ENCODE measurements at regions not wholly inside any gene's neighbourhood (a gene's known extent, or its start where the extent isn't known, plus 50 kb on each side); places are given as distances from the start of the nearest gene placed in this dataset.
"Not testable (repeated sequence)": the region's sequence is repeated elsewhere in the genome, so short reads cannot be mapped to it uniquely, and the experiment has no call there.

GRCh38 chr5:126296121-126296520, 127.1 kb upstream of the GRAMD2B start:
- not testable (repeated sequence) for DNase-seq (ENCODE audit: low read depth in 2 of 2)

- DNase-seq (ENCODE audit: low read depth in 2 of 2), result no peak
These were observed 122.9 kb upstream of the GRAMD2B start for GRCh38 chr5:126300293-126300692.

GRCh38 chr5:126301056-126301455, 122.2 kb upstream of the GRAMD2B start:
- DNase-seq (ENCODE audit: low read depth in 2 of 2), result no peak

- DNase-seq (ENCODE audit: low read depth in 2 of 2), result no peak
These were observed 113.3 kb upstream of the GRAMD2B start for GRCh38 chr5:126309860-126310259.

- no peak for DNase-seq (ENCODE audit: low read depth in 2 of 2)
These were observed 111.4 kb upstream of the GRAMD2B start for GRCh38 chr5:126311766-126312165.

- DNase-seq (ENCODE audit: low read depth in 2 of 2), result no peak
These were observed 107.9 kb upstream of the GRAMD2B start for GRCh38 chr5:126315341-126315740.

GRCh38 chr5:126332326-126332725, 90.9 kb upstream of the GRAMD2B start:
- no peak for DNase-seq (ENCODE audit: low read depth in 2 of 2)

- DNase-seq (ENCODE audit: low read depth in 2 of 2), result no peak
These were observed 88.4 kb upstream of the GRAMD2B start for GRCh38 chr5:126334760-126335159.

- DNase-seq (ENCODE audit: low read depth in 2 of 2), result no peak
These were observed 87.3 kb upstream of the GRAMD2B start for GRCh38 chr5:126335886-126336285.

- no peak for DNase-seq (ENCODE audit: low read depth in 2 of 2)
These were observed 84.6 kb upstream of the GRAMD2B start for GRCh38 chr5:126338635-126339034.

GRCh38 chr5:126339215-126339805, 83.9 kb upstream of the GRAMD2B start:
- peak in 1 of 2 donors; percentile 40 for DNase-seq (ENCODE audit: low read depth in 2 of 2)

- no peak for DNase-seq (ENCODE audit: low read depth in 2 of 2)
These were observed 81.1 kb upstream of the GRAMD2B start for GRCh38 chr5:126341906-126342630.

- no peak for DNase-seq (ENCODE audit: low read depth in 2 of 2)
These were observed 74.2 kb upstream of the GRAMD2B start for GRCh38 chr5:126348855-126349635.

- DNase-seq (ENCODE audit: low read depth in 2 of 2), result no peak
These were observed 72.1 kb upstream of the GRAMD2B start for GRCh38 chr5:126351153-126351552.

GRCh38 chr5:126354012-126354857, 69.0 kb upstream of the GRAMD2B start:
- no peak for DNase-seq (ENCODE audit: low read depth in 2 of 2)

- DNase-seq (ENCODE audit: low read depth in 2 of 2), result no peak
These were observed 68.1 kb upstream of the GRAMD2B start for GRCh38 chr5:126354858-126355731.

GRCh38 chr5:126355940-126356339, 67.3 kb upstream of the GRAMD2B start:
- DNase-seq (ENCODE audit: low read depth in 2 of 2), result no peak

- DNase-seq (ENCODE audit: low read depth in 2 of 2), result no peak
These were observed 65.4 kb upstream of the GRAMD2B start for GRCh38 chr5:126357585-126358342.

- no peak for DNase-seq (ENCODE audit: low read depth in 2 of 2)
These were observed 64.7 kb upstream of the GRAMD2B start for GRCh38 chr5:126358525-126358924.

GRCh38 chr5:126359884-126360283, 63.3 kb upstream of the GRAMD2B start:
- no peak for DNase-seq (ENCODE audit: low read depth in 2 of 2)

Data from activated CD4-positive, alpha-beta T cell treated with anti-CD3 and anti-CD28 coated beads for 24 hours (primary cell).